SK-N-SH treated with all-trans-retinoic acid at 6 μM for 48 hours (cell line): ENCODE measurements at regions not wholly inside any gene's neighbourhood (a gene's known extent, or its start where the extent isn't known, plus 50 kb on each side); places are given as distances from the start of the nearest gene placed in this dataset.

Experiments used
- ATAC-seq: fragments of 200-7000 bp; cut with Tn5 transposase; 3 replicates; pipeline ENCODE4 v1.9.1; 2020; ENCODE audit warnings: mild to moderate bottlenecking, moderate library complexity
- ARNTL ChIP-seq: fragments of 450-650 bp; formaldehyde crosslinking; IDR thresholded peaks from 2 replicates; pipeline ENCODE4 v1.5.0; 2020; ENCODE audit warnings: low read depth, mild to moderate bottlenecking, moderate library complexity, borderline replicate concordance
- BACH2 ChIP-seq: fragments of 250-450 bp; sonication (Bioruptor Pico); IDR thresholded peaks from 2 replicates; pipeline ENCODE4 v1.9.0; 2021; ENCODE audit warnings: mild to moderate bottlenecking, borderline replicate concordance
- CSDC2 ChIP-seq: fragments of 250-450 bp; sonication (Bioruptor Pico); IDR thresholded peaks from 2 replicates; pipeline ENCODE4 v1.5.0; 2020; ENCODE audit warnings: mild to moderate bottlenecking, moderate library complexity
- ESRRG ChIP-seq: fragments of 250-450 bp; sonication (Bioruptor Pico); IDR thresholded peaks from 2 replicates; pipeline ENCODE4 v1.6.1; 2021; ENCODE audit warnings: mild to moderate bottlenecking
- GLIS3 ChIP-seq: fragments of 250-450 bp; sonication (Bioruptor Pico); IDR thresholded peaks from 2 replicates; pipeline ENCODE4 v1.5.0; 2020; ENCODE audit warnings: mild to moderate bottlenecking, moderate library complexity
- OSR1 ChIP-seq: fragments of 250-450 bp; sonication (Bioruptor Pico); IDR thresholded peaks from 2 replicates; pipeline ENCODE4 v1.8.0; 2022; ENCODE audit warnings: moderate library complexity, mild to moderate bottlenecking, inconsistent platforms
- PPARA ChIP-seq: fragments of 250-450 bp; sonication (Bioruptor Pico); IDR thresholded peaks from 2 replicates; pipeline ENCODE4 v1.5.0; 2020; ENCODE audit warnings: mild to moderate bottlenecking, borderline replicate concordance
- RARB ChIP-seq: fragments of 250-450 bp; sonication (Bioruptor Pico); IDR thresholded peaks from 2 replicates; pipeline ENCODE4 v1.8.0; 2021; ENCODE audit warnings: mild to moderate bottlenecking, moderate library complexity
- SNAI2 ChIP-seq: fragments of 250-450 bp; sonication (Bioruptor Pico); IDR thresholded peaks from 2 replicates; pipeline ENCODE4 v1.5.0; 2020; ENCODE audit warnings: mild to moderate bottlenecking, moderate library complexity
- TOX ChIP-seq: fragments of 250-450 bp; sonication (Bioruptor Pico); IDR thresholded peaks from 2 replicates; pipeline ENCODE4 v1.8.0; 2021; ENCODE audit warnings: mild to moderate bottlenecking, moderate library complexity, borderline replicate concordance
- ZFP30 ChIP-seq: fragments of 450-650 bp; formaldehyde crosslinking; IDR thresholded peaks from 2 replicates; pipeline ENCODE4 v1.5.0; 2022; ENCODE audit warnings: mild to moderate bottlenecking, moderate library complexity
- ZNF8 ChIP-seq: fragments of 450-650 bp; formaldehyde crosslinking; IDR thresholded peaks from 2 replicates; pipeline ENCODE4 v1.5.0; 2020; ENCODE audit warnings: mild to moderate bottlenecking, moderate library complexity
- TF ChIP-seq, protein P1 (sequence below): fragments of 250-450 bp; sonication (Bioruptor Pico); IDR thresholded peaks from 2 replicates; pipeline ENCODE4 v1.8.0; 2020; ENCODE audit warnings: mild to moderate bottlenecking, moderate library complexity, borderline replicate concordance
- TF ChIP-seq, protein P2 (sequence below): fragments of 250-450 bp; sonication (Bioruptor Pico); IDR thresholded peaks from 2 replicates; pipeline ENCODE4 v1.5.1; 2021; ENCODE audit warnings: mild to moderate bottlenecking, moderate library complexity
- TF ChIP-seq, protein P3 (sequence below): fragments of 250-450 bp; sonication (Bioruptor Pico); IDR thresholded peaks from 2 replicates; pipeline ENCODE4 v1.5.0; 2020; ENCODE audit warnings: mild to moderate bottlenecking, moderate library complexity
- TF ChIP-seq, protein P4 (sequence below): fragments of 250-450 bp; sonication (Bioruptor Pico); IDR thresholded peaks from 2 replicates; pipeline ENCODE4 v1.5.1; 2020; ENCODE audit warnings: low read depth, mild to moderate bottlenecking, moderate library complexity
- TF ChIP-seq, protein P5 (sequence below): fragments of 250-450 bp; sonication (Bioruptor Pico); IDR thresholded peaks from 2 replicates; pipeline ENCODE4 v1.8.0; 2021; ENCODE audit warnings: low read depth, mild to moderate bottlenecking, moderate library complexity, borderline replicate concordance

DNA sequence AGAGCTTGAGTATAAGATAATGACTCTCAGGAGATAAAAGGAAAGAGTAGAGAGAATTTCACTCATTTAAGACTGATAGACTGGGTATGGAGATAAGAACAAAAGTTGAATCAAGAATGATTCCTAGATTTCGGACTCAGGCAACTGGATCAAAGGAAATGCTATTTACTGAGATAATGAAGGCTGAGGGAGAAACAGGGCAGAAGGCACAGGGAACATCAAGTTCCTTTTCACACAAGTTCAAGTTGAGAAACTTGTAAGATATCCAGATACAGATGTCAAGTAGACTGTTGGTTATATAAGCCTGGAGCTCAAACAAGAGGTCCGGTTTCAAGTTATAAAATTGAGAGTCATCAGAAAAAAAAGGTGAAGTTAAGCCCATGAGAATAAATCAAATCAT is 360.8 kb downstream of the TNS1 start:
- ATAC-seq, result no peak
- TF ChIP-seq GLIS3 (CRISPR knock-in tag) (no peak), CSDC2 (CRISPR knock-in tag) (no peak), ZNF8 (CRISPR knock-in tag) (no peak), SNAI2 (CRISPR knock-in tag) (no peak), RARB (CRISPR knock-in tag) (no peak), ARNTL (CRISPR knock-in tag) (no peak), OSR1 (CRISPR knock-in tag) (no peak), PPARA (CRISPR knock-in tag) (no peak)
- TF ChIP-seq, protein P1, sequence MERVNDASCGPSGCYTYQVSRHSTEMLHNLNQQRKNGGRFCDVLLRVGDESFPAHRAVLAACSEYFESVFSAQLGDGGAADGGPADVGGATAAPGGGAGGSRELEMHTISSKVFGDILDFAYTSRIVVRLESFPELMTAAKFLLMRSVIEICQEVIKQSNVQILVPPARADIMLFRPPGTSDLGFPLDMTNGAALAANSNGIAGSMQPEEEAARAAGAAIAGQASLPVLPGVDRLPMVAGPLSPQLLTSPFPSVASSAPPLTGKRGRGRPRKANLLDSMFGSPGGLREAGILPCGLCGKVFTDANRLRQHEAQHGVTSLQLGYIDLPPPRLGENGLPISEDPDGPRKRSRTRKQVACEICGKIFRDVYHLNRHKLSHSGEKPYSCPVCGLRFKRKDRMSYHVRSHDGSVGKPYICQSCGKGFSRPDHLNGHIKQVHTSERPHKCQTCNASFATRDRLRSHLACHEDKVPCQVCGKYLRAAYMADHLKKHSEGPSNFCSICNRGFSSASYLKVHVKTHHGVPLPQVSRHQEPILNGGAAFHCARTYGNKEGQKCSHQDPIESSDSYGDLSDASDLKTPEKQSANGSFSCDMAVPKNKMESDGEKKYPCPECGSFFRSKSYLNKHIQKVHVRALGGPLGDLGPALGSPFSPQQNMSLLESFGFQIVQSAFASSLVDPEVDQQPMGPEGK (CRISPR knock-in tag), result no peak
- TF ChIP-seq, protein P2, sequence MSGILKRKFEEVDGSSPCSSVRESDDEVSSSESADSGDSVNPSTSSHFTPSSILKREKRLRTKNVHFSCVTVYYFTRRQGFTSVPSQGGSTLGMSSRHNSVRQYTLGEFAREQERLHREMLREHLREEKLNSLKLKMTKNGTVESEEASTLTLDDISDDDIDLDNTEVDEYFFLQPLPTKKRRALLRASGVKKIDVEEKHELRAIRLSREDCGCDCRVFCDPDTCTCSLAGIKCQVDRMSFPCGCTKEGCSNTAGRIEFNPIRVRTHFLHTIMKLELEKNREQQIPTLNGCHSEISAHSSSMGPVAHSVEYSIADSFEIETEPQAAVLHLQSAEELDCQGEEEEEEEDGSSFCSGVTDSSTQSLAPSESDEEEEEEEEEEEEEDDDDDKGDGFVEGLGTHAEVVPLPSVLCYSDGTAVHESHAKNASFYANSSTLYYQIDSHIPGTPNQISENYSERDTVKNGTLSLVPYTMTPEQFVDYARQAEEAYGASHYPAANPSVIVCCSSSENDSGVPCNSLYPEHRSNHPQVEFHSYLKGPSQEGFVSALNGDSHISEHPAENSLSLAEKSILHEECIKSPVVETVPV (CRISPR knock-in tag), result no peak
- TF ChIP-seq, protein P3, sequence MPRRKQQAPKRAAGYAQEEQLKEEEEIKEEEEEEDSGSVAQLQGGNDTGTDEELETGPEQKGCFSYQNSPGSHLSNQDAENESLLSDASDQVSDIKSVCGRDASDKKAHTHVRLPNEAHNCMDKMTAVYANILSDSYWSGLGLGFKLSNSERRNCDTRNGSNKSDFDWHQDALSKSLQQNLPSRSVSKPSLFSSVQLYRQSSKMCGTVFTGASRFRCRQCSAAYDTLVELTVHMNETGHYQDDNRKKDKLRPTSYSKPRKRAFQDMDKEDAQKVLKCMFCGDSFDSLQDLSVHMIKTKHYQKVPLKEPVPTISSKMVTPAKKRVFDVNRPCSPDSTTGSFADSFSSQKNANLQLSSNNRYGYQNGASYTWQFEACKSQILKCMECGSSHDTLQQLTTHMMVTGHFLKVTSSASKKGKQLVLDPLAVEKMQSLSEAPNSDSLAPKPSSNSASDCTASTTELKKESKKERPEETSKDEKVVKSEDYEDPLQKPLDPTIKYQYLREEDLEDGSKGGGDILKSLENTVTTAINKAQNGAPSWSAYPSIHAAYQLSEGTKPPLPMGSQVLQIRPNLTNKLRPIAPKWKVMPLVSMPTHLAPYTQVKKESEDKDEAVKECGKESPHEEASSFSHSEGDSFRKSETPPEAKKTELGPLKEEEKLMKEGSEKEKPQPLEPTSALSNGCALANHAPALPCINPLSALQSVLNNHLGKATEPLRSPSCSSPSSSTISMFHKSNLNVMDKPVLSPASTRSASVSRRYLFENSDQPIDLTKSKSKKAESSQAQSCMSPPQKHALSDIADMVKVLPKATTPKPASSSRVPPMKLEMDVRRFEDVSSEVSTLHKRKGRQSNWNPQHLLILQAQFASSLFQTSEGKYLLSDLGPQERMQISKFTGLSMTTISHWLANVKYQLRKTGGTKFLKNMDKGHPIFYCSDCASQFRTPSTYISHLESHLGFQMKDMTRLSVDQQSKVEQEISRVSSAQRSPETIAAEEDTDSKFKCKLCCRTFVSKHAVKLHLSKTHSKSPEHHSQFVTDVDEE, result no peak
- TF ChIP-seq, protein P4, sequence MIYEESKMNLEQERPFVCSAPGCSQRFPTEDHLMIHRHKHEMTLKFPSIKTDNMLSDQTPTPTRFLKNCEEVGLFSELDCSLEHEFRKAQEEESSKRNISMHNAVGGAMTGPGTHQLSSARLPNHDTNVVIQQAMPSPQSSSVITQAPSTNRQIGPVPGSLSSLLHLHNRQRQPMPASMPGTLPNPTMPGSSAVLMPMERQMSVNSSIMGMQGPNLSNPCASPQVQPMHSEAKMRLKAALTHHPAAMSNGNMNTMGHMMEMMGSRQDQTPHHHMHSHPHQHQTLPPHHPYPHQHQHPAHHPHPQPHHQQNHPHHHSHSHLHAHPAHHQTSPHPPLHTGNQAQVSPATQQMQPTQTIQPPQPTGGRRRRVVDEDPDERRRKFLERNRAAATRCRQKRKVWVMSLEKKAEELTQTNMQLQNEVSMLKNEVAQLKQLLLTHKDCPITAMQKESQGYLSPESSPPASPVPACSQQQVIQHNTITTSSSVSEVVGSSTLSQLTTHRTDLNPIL (CRISPR knock-in tag), result no peak
- TF ChIP-seq, protein P5, sequence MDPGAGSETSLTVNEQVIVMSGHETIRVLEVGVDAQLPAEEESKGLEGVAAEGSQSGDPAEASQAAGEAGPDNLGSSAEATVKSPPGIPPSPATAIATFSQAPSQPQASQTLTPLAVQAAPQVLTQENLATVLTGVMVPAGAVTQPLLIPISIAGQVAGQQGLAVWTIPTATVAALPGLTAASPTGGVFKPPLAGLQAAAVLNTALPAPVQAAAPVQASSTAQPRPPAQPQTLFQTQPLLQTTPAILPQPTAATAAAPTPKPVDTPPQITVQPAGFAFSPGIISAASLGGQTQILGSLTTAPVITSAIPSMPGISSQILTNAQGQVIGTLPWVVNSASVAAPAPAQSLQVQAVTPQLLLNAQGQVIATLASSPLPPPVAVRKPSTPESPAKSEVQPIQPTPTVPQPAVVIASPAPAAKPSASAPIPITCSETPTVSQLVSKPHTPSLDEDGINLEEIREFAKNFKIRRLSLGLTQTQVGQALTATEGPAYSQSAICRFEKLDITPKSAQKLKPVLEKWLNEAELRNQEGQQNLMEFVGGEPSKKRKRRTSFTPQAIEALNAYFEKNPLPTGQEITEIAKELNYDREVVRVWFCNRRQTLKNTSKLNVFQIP (CRISPR knock-in tag), result no peak

DNA sequence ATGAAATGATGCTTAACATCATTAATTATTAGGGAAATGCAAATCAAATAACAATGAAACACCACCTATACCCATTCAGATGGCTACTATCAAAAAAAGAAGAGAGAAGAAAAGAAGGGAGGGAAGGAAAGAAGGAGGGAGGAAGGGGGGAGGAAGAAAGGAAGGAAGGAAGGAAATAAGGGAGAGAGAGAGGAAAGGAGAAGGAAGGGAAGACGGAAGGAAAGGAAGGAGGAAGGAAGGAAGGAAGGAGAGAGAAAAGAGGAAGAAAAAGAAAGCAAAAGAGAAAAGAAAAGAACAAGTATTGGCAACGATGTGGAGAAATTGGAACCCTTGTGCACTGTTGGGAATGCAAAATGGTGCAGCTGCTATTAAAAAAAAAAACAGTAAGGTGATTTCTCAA is 363.3 kb downstream of the TNS1 start:
- TF ChIP-seq TOX (CRISPR knock-in tag) (no peak), CSDC2 (CRISPR knock-in tag) (no peak)
- ATAC-seq, result no peak

DNA sequence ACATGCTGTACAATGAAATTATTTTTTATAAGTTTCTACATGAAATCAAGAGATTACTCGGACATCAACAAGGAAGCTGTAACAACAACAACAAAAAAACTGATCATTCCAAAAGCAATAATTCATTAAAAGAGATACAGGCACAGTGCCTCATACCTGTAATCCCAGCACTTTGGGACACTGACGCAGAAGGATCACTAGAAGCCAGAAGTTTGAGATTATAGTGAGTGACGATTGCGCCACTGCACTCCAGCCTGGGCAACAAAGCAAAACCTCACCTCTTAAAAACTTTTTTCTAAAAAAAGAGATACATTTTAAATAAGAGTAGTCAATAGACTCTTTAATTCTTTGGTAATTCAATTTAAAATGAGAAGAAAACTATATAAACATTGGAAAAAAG is 364.3 kb downstream of the TNS1 start:
- TF ChIP-seq OSR1 (CRISPR knock-in tag) (no peak), SNAI2 (CRISPR knock-in tag) (no peak), CSDC2 (CRISPR knock-in tag) (no peak), ESRRG (CRISPR knock-in tag) (no peak), BACH2 (CRISPR knock-in tag) (no peak), ARNTL (CRISPR knock-in tag) (no peak), GLIS3 (CRISPR knock-in tag) (no peak), ZFP30 (CRISPR knock-in tag) (no peak)
- TF ChIP-seq, protein P4 (CRISPR knock-in tag), result no peak
- TF ChIP-seq, protein P2 (CRISPR knock-in tag), result no peak
- TF ChIP-seq, protein P5 (CRISPR knock-in tag), result no peak
- TF ChIP-seq, protein P3, result no peak
- no peak for ATAC-seq
